Endometrium (tissue), 2 donors: ENCODE measurements at regions not wholly inside any gene's neighbourhood (a gene's known extent, or its start where the extent isn't known, plus 50 kb on each side); places are given as distances from the start of the nearest gene placed in this dataset.
"Not testable (repeated sequence)": the region's sequence is repeated elsewhere in the genome, so short reads cannot be mapped to it uniquely, and the experiment has no call there.

ENCODE experiments used
- FAIRE-seq: peaks from 2 replicates; lab custom pipeline; 2012; peaks lifted over from hg19 to GRCh38; lab: Jason Lieb, UNC
- donor health status: control.
- donor health status: control.

DNA sequence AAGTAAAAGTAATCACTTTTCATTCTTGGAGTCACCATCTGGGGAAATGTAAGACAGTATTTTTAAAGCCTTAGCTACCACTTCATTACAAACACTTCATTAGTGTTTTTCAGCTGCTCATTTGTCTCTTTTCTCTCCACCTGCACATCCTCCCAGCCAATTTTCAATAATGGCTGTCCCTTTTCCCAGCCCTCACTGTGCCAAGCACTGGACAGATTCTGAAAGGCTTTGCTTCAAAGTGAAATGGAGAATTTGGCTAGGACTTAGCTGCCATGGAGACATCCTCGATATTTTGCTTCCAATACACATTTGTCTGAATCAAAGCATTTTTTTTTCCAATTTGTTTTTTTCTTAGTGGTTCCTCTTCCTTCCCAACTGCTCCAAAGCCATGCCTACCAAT, 272.4 kb upstream of the NRXN1 start:
- FAIRE-seq, result no peak

DNA sequence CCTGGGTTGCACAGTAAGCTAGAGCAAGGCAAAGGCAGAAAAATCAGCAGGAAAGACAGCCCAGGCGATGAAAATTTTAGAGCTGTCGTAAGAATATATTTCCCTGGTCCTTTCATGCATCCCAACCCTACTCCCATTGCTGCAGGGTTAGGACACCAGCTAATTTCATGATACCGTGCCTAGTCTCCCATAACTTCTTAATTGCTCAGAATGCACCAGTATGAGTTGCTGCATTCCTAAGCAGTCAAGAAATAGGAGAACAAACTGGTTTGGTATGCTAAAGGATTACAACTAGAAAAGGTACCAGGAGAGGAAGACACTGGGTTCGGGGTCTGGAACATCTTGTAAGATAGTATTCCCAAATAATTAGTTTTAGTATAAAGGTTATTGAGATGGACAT, 269.4 kb upstream of the NRXN1 start:
- FAIRE-seq, result no peak

GRCh38 chr2:51299370-51299769, 267.4 kb upstream of the NRXN1 start:
- no peak for FAIRE-seq

GRCh38 chr2:51297488-51297887, 265.6 kb upstream of the NRXN1 start:
- no peak for FAIRE-seq

- no peak for FAIRE-seq
These were observed 261.8 kb upstream of the NRXN1 start for GRCh38 chr2:51293566-51294200.

GRCh38 chr2:51291762-51292551, 260.0 kb upstream of the NRXN1 start:
- FAIRE-seq, result no peak

DNA sequence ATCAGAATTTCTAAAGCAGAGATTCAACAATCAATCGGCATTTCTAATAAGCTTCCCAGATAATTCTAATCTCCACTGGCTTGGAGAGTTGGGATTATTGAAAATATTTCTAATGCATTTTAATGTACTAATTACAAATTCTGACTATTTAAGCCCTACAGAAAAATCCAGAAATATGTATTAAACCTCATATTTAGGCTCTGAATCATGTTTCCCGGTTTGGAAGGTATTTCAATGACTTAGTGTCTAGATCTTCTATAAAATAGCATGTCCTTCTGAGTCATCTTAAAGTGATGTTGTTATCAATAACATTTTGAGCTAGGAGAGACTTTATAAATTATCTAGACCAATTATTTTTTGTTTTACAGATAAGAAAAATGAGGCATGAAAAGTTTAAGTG, 258.8 kb upstream of the NRXN1 start:
- no peak for FAIRE-seq

DNA sequence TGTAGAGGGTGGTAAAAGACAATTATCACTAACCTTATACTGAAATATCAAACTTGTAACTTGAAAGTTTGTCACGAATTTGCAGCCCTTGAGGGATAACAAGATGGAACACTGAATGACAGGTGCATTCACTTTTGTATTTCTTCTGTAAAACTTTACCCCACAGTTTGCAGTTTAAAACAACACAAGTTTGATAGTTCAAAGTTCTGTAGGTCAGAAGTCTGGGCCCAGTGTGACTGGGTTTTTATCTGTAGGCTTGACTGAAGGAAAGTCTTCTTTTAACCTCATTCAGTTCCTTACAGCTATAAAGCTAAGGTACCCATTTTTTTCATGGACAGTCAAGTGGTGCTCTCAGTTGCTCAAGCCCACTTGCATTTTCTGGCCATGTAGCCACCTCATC, 257.1 kb upstream of the NRXN1 start:
- no peak for FAIRE-seq

DNA sequence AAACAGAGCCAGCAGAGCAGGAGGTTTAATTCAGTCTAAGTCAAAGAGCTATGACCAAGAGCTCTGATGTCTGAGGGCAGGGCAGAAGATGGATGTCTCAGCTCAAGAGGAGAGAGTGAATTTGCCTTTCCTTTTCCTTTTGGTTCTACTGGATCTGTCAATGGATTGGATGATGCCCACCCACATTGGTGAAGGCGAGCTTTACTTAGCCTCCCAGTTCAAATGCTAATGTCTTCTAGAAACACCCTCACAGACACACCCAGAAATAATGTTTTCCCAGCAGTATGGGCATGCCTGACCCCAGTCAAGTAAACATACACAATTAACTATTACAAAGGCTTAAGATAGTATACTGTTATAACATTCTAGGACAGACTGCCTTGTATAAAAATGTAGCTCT, 236.3 kb upstream of the NRXN1 start:
- no peak for FAIRE-seq

DNA sequence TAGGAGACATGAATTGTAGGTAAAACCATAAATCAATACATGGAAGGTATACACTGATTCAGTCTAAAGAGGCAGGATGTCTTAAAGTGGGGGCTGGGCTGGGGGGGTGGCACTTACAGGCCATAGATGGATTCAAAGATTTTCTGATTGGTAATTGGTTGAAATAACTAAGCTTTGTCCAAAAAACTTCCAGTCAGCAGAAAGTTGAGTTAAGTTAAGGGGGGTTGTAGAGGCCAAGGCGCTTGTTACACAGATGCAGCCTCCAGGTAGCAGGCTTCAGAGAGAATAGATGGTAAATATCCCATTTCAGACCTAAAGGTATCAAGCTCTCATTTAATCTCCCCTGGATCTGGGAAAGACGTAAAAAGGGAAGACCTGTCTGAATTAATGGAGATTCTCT, 233.6 kb upstream of the NRXN1 start:
- FAIRE-seq, result no peak

GRCh38 chr2:51263951-51264350, 232.0 kb upstream of the NRXN1 start:
- FAIRE-seq, result no peak

DNA sequence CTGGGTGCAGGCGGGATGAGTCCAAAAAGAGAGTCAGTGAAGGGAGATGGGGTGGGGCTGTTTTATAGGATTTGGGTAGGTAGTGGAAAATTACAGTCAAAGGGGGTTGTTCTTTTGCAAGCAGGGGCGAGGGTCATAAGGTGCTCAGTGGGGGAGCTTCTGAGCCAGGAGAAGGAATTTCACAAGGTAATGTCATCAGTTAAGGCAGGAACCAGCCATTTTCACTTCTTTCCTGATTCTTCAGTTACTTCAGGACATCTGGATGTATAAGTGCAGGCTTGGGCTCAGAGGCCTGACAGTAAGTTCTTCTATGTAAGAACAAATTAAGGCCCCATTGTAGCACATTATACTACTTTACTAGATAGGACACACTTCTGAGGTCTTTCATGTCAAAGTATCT, 231.2 kb upstream of the NRXN1 start:
- not testable (repeated sequence) for FAIRE-seq

DNA sequence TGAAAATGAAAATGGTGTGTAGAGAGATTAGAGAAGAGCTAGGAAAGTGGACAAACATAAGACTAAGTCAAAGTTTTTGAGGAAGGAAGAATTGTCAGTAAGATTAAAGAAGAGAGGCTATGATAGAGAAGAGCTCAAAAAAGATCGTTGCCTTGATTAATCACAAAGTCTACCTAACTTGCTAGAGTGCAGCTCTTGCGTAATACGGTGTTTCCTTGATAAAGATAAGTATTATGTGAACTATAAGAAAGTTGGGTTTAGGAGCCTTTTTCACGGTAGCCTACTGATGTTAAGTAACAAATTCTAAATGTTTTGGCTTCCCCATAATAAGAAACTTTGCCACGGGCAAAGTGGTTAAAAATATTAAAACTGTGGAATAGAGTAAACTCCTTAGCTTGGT, 226.4 kb upstream of the NRXN1 start:
- no peak for FAIRE-seq

DNA sequence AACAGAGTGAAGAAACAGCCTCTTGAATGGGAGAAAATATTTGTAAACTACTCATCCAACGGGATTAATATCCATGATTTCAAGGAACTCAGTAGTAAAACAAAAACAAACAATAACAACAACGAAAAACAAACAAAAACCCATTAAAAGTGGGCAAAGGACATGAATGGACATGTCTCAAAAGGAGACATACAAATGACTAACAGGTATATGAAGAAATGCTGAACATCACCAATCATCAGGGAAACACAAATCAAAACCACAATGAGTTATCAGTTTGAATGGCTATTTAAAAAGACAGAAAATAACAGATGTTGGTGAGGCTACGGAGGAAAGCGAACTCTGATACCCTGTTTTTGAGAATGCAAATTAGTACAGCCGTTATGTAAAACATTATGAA, 224.8 kb upstream of the NRXN1 start:
- FAIRE-seq, result no peak

- no peak for FAIRE-seq
These were observed 219.4 kb upstream of the NRXN1 start for GRCh38 chr2:51251356-51251755.

GRCh38 chr2:51247252-51247805, 215.4 kb upstream of the NRXN1 start:
- no peak for FAIRE-seq

- no peak for FAIRE-seq
These were observed 212.1 kb upstream of the NRXN1 start for GRCh38 chr2:51243892-51244535.

DNA sequence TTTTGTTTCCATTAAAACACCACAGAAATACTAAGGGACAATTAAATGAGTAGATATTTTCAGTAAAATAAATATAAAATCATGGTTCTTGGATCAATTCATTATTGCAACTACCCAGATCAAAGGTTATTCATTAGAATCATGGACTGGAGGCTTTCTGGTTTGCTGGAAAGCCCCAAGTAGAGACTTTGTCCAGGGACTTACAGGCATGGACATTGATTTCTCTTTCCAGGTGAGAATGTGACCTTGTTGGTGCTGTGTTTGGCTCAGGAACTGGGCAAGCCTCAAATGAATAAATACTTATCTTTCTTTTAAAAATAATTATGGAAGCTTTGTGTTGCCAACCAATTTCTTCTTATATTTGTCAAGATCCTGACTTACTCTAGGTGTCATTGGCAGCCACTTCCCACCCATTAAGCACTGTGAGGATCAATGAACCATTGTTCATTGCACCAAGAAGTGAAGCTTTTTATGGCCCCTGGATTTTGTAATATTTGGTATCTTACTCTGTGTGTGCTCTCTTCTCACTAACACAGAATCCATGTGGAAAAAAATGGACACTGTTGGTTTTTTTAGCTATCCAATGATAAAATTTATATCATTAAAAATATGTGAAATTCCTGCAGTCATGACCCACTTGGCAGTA, 205.8 kb upstream of the NRXN1 start:
- FAIRE-seq, result no peak

GRCh38 chr2:51232027-51232426, 200.1 kb upstream of the NRXN1 start:
- FAIRE-seq, result no peak

- peak; percentile 26 for FAIRE-seq
These were observed 199.1 kb upstream of the NRXN1 start for GRCh38 chr2:51231071-51231470.

DNA sequence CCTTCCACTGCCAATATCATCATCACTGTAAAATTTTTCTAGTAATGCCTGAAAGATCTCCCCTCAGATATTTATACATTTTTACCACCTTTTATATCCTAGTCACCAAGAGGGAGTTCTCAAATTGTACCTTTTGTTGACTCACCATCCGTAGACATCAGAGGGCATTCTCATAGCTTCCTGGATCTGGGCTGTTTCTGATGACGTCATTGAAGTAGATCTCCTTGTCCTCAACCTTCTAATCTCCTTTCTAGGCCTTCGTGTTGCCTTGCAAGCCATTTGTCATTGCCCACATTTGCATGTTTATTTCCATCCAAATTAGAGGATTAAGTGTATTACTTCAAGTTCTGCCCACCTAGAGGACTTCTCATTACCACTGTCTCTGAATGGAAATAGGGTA, 193.4 kb upstream of the NRXN1 start:
- FAIRE-seq, result no peak

DNA sequence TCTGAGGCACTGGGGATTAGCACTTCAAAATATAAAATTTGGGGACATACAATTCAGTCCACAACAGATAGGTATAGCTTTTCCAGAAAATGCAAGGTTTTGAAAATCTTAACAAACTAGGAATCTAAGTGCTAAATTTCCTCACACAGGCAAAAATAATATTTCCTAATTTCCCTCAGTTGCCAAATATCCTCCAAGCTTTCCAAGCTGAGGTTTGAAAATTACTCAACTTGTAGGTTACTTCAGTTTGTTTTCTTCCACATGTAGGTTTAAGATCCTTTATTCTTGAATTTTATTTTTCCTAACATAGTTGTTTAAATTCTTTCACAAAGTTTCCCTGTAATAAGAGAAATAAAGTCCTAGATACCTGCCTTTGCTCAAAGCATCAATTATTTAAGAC, 192.9 kb upstream of the NRXN1 start:
- FAIRE-seq, result no peak

DNA sequence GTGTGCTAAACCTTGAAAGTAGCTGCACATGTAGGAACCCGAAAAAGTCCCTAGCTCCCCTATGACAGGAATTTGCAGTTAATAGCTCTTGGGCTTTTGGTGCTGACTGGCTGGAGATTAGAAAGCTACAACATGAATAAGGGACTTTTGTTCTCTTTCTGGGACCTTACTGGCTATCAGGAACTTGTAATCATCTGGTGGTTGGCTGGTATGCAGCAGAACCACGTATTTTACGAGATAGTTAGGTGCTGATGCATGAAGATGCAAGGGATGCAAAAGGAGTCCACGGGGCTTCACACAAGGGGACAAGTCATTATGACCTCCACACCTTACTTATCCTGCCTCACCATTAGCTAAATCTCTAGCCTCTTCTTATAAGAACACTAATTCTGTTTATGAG, 190.2 kb upstream of the NRXN1 start:
- FAIRE-seq, result no peak
